ACHN (cell line): ENCODE measurements at regions not wholly inside any gene's neighbourhood (a gene's known extent, or its start where the extent isn't known, plus 50 kb on each side); places are given as distances from the start of the nearest gene placed in this dataset.
"Not testable (repeated sequence)": the region's sequence is repeated elsewhere in the genome, so short reads cannot be mapped to it uniquely, and the experiment has no call there.

Experiments
- DNase-seq: peaks from one replicate; pipeline ENCODE4 v3.0.0-alpha.2; 2015
- in situ Hi-C: cut with HindIII; loops from 2 replicates; pipeline ENCODE4 v1.10.0; 2017; ENCODE audit warnings: low sequenced_read_pairs, low pct_ligation_motif_present, low pct_unique_long_range_greater_than_20kb

- in situ Hi-C loops = no loop called here
- DNase-seq = no peak
These were observed 55.0 kb upstream of the PPP1R2C start for GRCh38 chrX:42832764-42833549.

- in situ Hi-C loops, DNase-seq: not testable (repeated sequence)
These were observed 55.6 kb upstream of the PPP1R2C start for GRCh38 chrX:42833550-42833940.

- in situ Hi-C loops = no loop called here
- no peak for DNase-seq
These were observed 59.3 kb upstream of the PPP1R2C start for GRCh38 chrX:42837101-42837726.

GRCh38 chrX:42837747-42838146 is 59.8 kb upstream of the PPP1R2C start:
- DNase-seq = no peak
- in situ Hi-C loops = no loop called here

- DNase-seq = no peak
- in situ Hi-C loops = no loop called here
These were observed 61.7 kb upstream of the PPP1R2C start for GRCh38 chrX:42839632-42840031.

- in situ Hi-C loops = no loop called here
- DNase-seq = no peak
These were observed 68.8 kb upstream of the PPP1R2C start for GRCh38 chrX:42846741-42847140.

- in situ Hi-C loops = no loop called here
These were observed 77.3 kb upstream of the PPP1R2C start for GRCh38 chrX:42855259-42855658.

GRCh38 chrX:42857766-42858165 is 79.8 kb upstream of the PPP1R2C start:
- in situ Hi-C loops = no loop called here
- DNase-seq = no peak

More at GRCh38 chrX:42855259-42855658, 77.3 kb upstream of the PPP1R2C start:
- no peak for DNase-seq

- in situ Hi-C loops = no loop called here
- DNase-seq = no peak
These were observed 91.0 kb upstream of the PPP1R2C start for GRCh38 chrX:42869011-42869410.

GRCh38 chrX:42869659-42870476 is 91.9 kb upstream of the PPP1R2C start:
- DNase-seq = no peak
- in situ Hi-C loops = no loop called here

GRCh38 chrX:42886519-42886918 is 108.6 kb upstream of the PPP1R2C start:
- in situ Hi-C loops = no loop called here
- no peak for DNase-seq

- in situ Hi-C loops = no loop called here
These were observed 123.0 kb upstream of the PPP1R2C start for GRCh38 chrX:42900947-42901346.

GRCh38 chrX:42902513-42902912 is 124.5 kb upstream of the PPP1R2C start:
- DNase-seq = no peak
- in situ Hi-C loops = no loop called here

More at GRCh38 chrX:42900947-42901346, 123.0 kb upstream of the PPP1R2C start:
- DNase-seq = no peak

GRCh38 chrX:42920752-42921151 is 142.8 kb upstream of the PPP1R2C start:
- in situ Hi-C loops = no loop called here

GRCh38 chrX:42930071-42930470 is 152.1 kb upstream of the PPP1R2C start:
- no peak for DNase-seq

More at GRCh38 chrX:42920752-42921151, 142.8 kb upstream of the PPP1R2C start:
- DNase-seq = no peak

GRCh38 chrX:42930951-42931350 is 153.0 kb upstream of the PPP1R2C start:
- in situ Hi-C loops = no loop called here
- DNase-seq = no peak

More at GRCh38 chrX:42930071-42930470, 152.1 kb upstream of the PPP1R2C start:
- in situ Hi-C loops = no loop called here

- in situ Hi-C loops = no loop called here
- DNase-seq = no peak
These were observed 155.2 kb upstream of the PPP1R2C start for GRCh38 chrX:42933187-42933586.

- DNase-seq = no peak
- in situ Hi-C loops = no loop called here
These were observed 156.2 kb upstream of the PPP1R2C start for GRCh38 chrX:42934020-42934726.

- in situ Hi-C loops = no loop called here
- DNase-seq = no peak
These were observed 163.7 kb upstream of the PPP1R2C start for GRCh38 chrX:42941671-42942070.
